ENCODE measurements at regions not wholly inside any gene's neighbourhood (a gene's known extent, or its start where the extent isn't known, plus 50 kb on each side); places are given as distances from the start of the nearest gene placed in this dataset.

DNA sequence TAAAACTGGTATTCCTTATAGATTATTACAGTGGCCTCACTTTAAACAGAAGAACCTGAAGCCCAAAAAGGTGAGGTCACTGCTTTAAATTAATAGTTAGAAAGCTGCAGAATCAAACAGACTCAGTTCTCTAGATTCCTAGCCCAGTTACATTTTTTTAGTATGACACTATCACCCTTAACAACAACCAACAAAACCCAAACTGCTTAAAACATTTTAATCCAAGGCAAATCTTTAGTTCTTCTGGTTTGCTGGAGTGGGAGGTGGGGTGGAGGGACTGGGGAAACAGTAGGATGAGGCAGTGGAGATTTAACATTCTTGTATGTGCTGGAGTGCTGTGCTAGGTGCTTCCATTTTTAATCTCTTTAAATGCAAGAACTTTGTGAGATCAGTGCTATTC is 631.6 kb upstream of the KCNMB2 start:
- TF ChIP-seq CTCF (IDR thresholded peaks at IDR 0.05; ENCODE audit: low read depth, low read length, missing input control) (no peak), EGR1 (IDR thresholded peaks at IDR 0.05; ENCODE audit: low read depth in 2 of 2) (no peak), SP1 (IDR thresholded peaks at IDR 0.05) (no peak), TAF1 (conservative IDR thresholded peaks at IDR 0.05) (no peak), GABPA (IDR thresholded peaks at IDR 0.05 in 1 of 2, conservative IDR thresholded peaks at IDR 0.05 in 1 of 2) (no peak), YY1 (IDR thresholded peaks at IDR 0.05) (no peak), FOXA2 (IDR thresholded peaks at IDR 0.05) (no peak), NR2F2 (IDR thresholded peaks at IDR 0.05) (no peak), FOXA1 (IDR thresholded peaks at IDR 0.05) (no peak), JUND (IDR thresholded peaks at IDR 0.05) (no peak)
- TF ChIP-seq, protein P1, sequence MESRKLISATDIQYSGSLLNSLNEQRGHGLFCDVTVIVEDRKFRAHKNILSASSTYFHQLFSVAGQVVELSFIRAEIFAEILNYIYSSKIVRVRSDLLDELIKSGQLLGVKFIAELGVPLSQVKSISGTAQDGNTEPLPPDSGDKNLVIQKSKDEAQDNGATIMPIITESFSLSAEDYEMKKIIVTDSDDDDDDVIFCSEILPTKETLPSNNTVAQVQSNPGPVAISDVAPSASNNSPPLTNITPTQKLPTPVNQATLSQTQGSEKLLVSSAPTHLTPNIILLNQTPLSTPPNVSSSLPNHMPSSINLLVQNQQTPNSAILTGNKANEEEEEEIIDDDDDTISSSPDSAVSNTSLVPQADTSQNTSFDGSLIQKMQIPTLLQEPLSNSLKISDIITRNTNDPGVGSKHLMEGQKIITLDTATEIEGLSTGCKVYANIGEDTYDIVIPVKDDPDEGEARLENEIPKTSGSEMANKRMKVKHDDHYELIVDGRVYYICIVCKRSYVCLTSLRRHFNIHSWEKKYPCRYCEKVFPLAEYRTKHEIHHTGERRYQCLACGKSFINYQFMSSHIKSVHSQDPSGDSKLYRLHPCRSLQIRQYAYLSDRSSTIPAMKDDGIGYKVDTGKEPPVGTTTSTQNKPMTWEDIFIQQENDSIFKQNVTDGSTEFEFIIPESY (IDR thresholded peaks at IDR 0.05) = no peak
- TF ChIP-seq, protein P2, sequence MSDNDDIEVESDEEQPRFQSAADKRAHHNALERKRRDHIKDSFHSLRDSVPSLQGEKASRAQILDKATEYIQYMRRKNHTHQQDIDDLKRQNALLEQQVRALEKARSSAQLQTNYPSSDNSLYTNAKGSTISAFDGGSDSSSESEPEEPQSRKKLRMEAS (IDR thresholded peaks at IDR 0.05) = no peak
- TF ChIP-seq, protein P3, sequence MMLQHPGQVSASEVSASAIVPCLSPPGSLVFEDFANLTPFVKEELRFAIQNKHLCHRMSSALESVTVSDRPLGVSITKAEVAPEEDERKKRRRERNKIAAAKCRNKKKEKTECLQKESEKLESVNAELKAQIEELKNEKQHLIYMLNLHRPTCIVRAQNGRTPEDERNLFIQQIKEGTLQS (IDR thresholded peaks at IDR 0.05) = no peak
